ENCODE measurements at regions not wholly inside any gene's neighbourhood (a gene's known extent, or its start where the extent isn't known, plus 50 kb on each side); places are given as distances from the start of the nearest gene placed in this dataset.

DNA sequence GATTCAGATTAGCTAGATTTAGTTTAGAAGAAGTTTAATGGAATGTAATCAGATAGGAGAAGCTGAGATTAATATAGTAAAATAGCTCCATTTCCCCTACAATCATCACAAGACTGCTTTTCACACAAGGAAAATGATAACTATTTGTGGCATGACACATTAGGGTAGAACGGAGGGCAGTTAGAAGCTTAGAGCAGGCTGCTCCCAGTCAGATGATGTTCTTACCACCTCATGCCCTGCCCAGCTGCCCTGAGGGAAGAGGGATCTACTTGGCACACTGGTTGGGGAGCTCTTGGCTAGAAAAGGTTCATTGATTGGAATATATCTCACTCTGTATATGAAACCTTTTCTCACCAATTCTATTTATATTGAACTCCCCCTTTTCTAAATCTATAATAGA is 180.7 kb upstream of the IL15 start:
- H3K27ac ChIP-seq (ENCODE audit: low read depth in 2 of 2, low read length in 1 of 2), result no peak overlapping the region
- peaks cover 0 to 4% of the 10 kb centered on the region in 2 experiments; a peak in 2 of 4 replicates for H3K4me1 ChIP-seq (ENCODE audit: control insufficient read depth in 1 of 2, insufficient read depth in 2 of 2, low read depth in 1 of 2, low read length in 1 of 2)
- H2AFZ ChIP-seq (ENCODE audit: low read depth), result no peak overlapping the region; the same call in 1 of the 2 replicates
- H3K27me3 ChIP-seq (ENCODE audit: insufficient read depth), result no peaks in the 10 kb centered on the region
- H3F3A ChIP-seq (replicated peaks; ENCODE audit: insufficient read depth), result no peaks in the 10 kb centered on the region
- no peak overlapping the region for H3K9ac ChIP-seq
- no peaks in the 10 kb centered on the region for H3K36me3 ChIP-seq (replicated peaks in 1 of 2; ENCODE audit: control insufficient read depth in 1 of 2, insufficient read depth in 2 of 2, low read length in 1 of 2)
- 71% methylated on average over 1 of the region's 1 CpG for WGBS (ENCODE audit: low lambda C conversion rate)
- no peak overlapping the region for H3K4me2 ChIP-seq
- no peak overlapping the region for H3K4me3 ChIP-seq (ENCODE audit: low read depth in 2 of 2, low read length in 1 of 2)
- DNase-seq, result no peak
- ChIA-PET POLR2A (no interaction called here), CTCF (interaction anchor here (0.6 to 1.1 kb wide), 3 partner anchors 8 to 669 kb away, joined by 3 read pairs; no protein-coding TSS in a partner anchor)
- H3K79me2 ChIP-seq (ENCODE audit: insufficient read depth), result no peaks in the 10 kb centered on the region
- no peaks in the 10 kb centered on the region for H4K20me1 ChIP-seq (ENCODE audit: insufficient read depth)
- TF ChIP-seq EZH2phosphoT487 (IDR thresholded peaks at IDR 0.05; ENCODE audit: borderline replicate concordance, low read depth) (no peak), TEAD4 (IDR thresholded peaks at IDR 0.05; ENCODE audit: borderline replicate concordance, insufficient read depth) (no peak)
- TF ChIP-seq, protein P1, sequence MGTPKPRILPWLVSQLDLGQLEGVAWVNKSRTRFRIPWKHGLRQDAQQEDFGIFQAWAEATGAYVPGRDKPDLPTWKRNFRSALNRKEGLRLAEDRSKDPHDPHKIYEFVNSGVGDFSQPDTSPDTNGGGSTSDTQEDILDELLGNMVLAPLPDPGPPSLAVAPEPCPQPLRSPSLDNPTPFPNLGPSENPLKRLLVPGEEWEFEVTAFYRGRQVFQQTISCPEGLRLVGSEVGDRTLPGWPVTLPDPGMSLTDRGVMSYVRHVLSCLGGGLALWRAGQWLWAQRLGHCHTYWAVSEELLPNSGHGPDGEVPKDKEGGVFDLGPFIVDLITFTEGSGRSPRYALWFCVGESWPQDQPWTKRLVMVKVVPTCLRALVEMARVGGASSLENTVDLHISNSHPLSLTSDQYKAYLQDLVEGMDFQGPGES (IDR thresholded peaks at IDR 0.05; ENCODE audit: low read depth, low read length), result no peak
- TF ChIP-seq, protein P2, sequence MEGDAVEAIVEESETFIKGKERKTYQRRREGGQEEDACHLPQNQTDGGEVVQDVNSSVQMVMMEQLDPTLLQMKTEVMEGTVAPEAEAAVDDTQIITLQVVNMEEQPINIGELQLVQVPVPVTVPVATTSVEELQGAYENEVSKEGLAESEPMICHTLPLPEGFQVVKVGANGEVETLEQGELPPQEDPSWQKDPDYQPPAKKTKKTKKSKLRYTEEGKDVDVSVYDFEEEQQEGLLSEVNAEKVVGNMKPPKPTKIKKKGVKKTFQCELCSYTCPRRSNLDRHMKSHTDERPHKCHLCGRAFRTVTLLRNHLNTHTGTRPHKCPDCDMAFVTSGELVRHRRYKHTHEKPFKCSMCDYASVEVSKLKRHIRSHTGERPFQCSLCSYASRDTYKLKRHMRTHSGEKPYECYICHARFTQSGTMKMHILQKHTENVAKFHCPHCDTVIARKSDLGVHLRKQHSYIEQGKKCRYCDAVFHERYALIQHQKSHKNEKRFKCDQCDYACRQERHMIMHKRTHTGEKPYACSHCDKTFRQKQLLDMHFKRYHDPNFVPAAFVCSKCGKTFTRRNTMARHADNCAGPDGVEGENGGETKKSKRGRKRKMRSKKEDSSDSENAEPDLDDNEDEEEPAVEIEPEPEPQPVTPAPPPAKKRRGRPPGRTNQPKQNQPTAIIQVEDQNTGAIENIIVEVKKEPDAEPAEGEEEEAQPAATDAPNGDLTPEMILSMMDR (IDR thresholded peaks at IDR 0.05), result no peak
- H3K9me2 ChIP-seq, result no peaks in the 10 kb centered on the region
- H3K9me3 ChIP-seq, result no peaks in the 10 kb centered on the region

DNA sequence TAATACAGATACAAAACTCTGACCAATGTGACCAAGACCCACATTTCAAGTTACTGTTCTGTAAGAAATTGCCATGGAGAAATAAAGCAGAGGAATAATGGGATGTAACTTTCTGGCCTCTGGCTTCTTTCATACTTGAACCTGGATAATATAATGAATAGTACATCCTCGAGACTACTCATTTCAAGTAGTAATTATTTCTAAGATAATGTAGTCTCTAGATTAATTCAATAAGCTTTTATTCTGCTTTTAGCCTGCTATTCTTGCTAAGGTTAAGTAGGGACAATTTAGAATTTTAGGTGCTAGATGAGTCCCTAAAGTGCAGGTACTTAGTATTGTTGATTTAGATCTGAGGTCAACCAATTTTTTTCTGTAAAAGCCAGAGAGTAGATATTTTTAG is 178.7 kb upstream of the IL15 start:
- CTCF ChIA-PET, result interaction anchor here (0.7 kb wide), 1 partner anchor 446 kb away, joined by 3 read pairs; no protein-coding TSS in a partner anchor
- no peak overlapping the region for H3K4me3 ChIP-seq (ENCODE audit: low read depth in 2 of 2, low read length in 1 of 2)
- no peaks in the 10 kb centered on the region for H3K79me2 ChIP-seq (ENCODE audit: insufficient read depth)
- no peaks in the 10 kb centered on the region for H3K27me3 ChIP-seq (ENCODE audit: insufficient read depth)
- H3K36me3 ChIP-seq (replicated peaks in 1 of 2; ENCODE audit: control insufficient read depth in 1 of 2, insufficient read depth in 2 of 2, low read length in 1 of 2), result no peaks in the 10 kb centered on the region
- no peaks in the 10 kb centered on the region for H3K9me2 ChIP-seq
- no peak overlapping the region for H3K9ac ChIP-seq
- H3K27ac ChIP-seq (ENCODE audit: low read depth in 2 of 2, low read length in 1 of 2), result no peak overlapping the region
- DNase-seq, result no peak
- no peaks in the 10 kb centered on the region for H3K9me3 ChIP-seq
- peaks cover 0 to 4% of the 10 kb centered on the region in 2 experiments; a peak in 2 of 4 replicates for H3K4me1 ChIP-seq (ENCODE audit: control insufficient read depth in 1 of 2, insufficient read depth in 2 of 2, low read depth in 1 of 2, low read length in 1 of 2)
- TF ChIP-seq GATA2 (CRISPR knock-in tag; IDR thresholded peaks at IDR 0.05) (no peak), MXI1 (IDR thresholded peaks at IDR 0.05; ENCODE audit: low read depth, low read length) (no peak), RCOR1 (IDR thresholded peaks at IDR 0.05; ENCODE audit: low read length) (no peak), POLR2AphosphoS5 (IDR thresholded peaks at IDR 0.05; ENCODE audit: low read depth, low read length) (no peak), FOSL2 (IDR thresholded peaks at IDR 0.05; ENCODE audit: borderline replicate concordance, low read depth) (no peak), RAD21 (IDR thresholded peaks at IDR 0.05; ENCODE audit: low read length) (no peak), RXRA (IDR thresholded peaks at IDR 0.05; ENCODE audit: borderline replicate concordance, low read depth) (no peak), SIN3A (IDR thresholded peaks at IDR 0.05; ENCODE audit: borderline replicate concordance, low read depth, low read length) (no peak), RFX5 (IDR thresholded peaks at IDR 0.05; ENCODE audit: low read length) (no peak), YY1 (IDR thresholded peaks at IDR 0.05; ENCODE audit: low read depth) (no peak), TCF12 (IDR thresholded peaks at IDR 0.05) (no peak), EP300 (IDR thresholded peaks at IDR 0.05; ENCODE audit: borderline replicate concordance in 1 of 2, low read depth in 1 of 2, low read length in 1 of 2) (no peak)
- TF ChIP-seq, protein P3, sequence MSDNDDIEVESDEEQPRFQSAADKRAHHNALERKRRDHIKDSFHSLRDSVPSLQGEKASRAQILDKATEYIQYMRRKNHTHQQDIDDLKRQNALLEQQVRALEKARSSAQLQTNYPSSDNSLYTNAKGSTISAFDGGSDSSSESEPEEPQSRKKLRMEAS (IDR thresholded peaks at IDR 0.05; ENCODE audit: low read depth), result no peak
- TF ChIP-seq, protein P4, sequence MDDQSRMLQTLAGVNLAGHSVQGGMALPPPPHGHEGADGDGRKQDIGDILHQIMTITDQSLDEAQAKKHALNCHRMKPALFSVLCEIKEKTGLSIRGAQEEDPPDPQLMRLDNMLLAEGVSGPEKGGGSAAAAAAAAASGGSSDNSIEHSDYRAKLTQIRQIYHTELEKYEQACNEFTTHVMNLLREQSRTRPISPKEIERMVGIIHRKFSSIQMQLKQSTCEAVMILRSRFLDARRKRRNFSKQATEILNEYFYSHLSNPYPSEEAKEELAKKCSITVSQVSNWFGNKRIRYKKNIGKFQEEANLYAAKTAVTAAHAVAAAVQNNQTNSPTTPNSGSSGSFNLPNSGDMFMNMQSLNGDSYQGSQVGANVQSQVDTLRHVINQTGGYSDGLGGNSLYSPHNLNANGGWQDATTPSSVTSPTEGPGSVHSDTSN (IDR thresholded peaks at IDR 0.05), result no peak
- 71% methylated on average over 1 of the region's 1 CpG for WGBS (ENCODE audit: low lambda C conversion rate)
- no peaks in the 10 kb centered on the region for H4K20me1 ChIP-seq (ENCODE audit: insufficient read depth)
- H3F3A ChIP-seq (replicated peaks; ENCODE audit: insufficient read depth), result no peaks in the 10 kb centered on the region
- no peak overlapping the region for H2AFZ ChIP-seq (ENCODE audit: low read depth)
- POLR2A ChIA-PET, result no interaction called here
- no peak overlapping the region for H3K4me2 ChIP-seq

All from SK-N-SH (cell line).